Tongue (tissue), 1 donor: ENCODE measurements at regions not wholly inside any gene's neighbourhood (a gene's known extent, or its start where the extent isn't known, plus 50 kb on each side); places are given as distances from the start of the nearest gene placed in this dataset.
A peak's percentile ranks its signal among the peaks of the same experiment; 100 is the strongest.

ENCODE experiments used
- DNase-seq: peaks from one replicate; pipeline ENCODE4 v3.0.0-alpha.2; 2015

DNA sequence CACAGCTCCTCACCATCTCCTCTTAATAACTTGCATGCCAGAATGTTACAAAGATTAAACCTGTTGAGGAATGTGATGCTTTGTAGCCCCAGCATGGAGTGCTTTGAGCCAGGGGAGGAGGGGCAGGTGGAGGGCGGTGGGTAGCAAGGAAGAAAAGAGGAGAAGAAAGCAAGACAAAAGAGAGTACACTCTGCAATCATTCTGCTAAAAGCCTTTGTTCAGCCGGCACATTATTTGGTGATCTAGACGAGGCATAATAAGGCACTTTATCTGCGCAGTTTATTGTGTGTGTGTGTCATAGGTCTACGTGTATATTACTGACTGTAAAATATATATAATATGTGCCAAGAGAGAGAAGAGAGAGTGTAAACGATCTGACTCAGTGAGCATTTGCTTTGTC is 139.1 kb downstream of the SOX9 start:
- no peak for DNase-seq

DNA sequence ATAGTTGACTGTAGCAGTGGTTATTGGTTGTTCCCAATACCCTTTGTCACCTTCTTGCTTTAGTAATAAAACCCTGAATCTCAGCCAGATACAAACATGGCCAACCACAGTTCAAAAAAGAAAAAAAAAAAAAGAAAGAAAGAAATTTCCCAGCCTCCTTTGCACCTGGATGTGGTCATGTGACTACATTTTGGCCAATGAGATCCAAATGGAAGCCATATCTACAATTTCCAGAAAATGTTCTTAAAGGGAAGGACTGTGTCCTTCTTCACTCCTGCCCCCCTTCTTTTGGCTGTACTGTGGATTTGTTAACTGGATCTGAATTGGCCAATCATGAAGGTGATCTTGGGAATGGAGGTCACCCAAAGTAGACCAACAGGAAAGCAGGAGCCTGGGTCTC is 141.9 kb downstream of the SOX9 start:
- DNase-seq = no peak

DNA sequence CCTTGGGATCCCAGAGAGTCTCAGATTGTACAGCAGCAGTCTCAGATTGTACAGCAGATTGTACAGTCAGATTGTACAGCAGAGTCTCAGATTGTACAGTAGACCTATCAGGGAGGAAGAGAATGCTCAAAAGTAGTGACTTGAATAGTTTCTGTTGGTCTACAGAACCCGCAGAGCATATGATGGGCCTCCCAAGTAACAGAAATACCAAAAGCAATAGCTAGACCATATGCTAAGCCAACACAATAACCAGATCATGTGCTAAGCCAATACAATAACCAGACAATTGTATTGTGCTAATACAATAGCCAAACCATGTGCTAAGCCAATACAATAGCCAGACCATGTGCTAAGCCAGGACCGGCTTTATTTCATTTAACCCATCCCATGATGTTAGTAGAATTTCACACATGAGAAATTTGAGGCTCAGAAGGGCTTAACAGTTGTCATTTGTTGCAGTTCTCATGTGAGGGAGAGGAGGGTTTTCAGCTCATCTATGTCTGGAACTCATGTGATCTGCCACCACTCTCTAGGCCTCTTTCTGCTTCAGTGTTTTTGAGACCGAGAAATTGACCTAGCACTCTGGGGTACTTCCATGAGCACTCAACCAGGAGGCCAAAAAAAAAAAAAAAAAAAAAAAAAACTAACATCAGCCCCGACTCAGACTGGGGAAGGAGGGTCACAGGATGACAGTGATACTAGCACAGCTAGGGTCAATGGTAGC is 144.0 kb downstream of the SOX9 start:
- DNase-seq = no peak

DNA sequence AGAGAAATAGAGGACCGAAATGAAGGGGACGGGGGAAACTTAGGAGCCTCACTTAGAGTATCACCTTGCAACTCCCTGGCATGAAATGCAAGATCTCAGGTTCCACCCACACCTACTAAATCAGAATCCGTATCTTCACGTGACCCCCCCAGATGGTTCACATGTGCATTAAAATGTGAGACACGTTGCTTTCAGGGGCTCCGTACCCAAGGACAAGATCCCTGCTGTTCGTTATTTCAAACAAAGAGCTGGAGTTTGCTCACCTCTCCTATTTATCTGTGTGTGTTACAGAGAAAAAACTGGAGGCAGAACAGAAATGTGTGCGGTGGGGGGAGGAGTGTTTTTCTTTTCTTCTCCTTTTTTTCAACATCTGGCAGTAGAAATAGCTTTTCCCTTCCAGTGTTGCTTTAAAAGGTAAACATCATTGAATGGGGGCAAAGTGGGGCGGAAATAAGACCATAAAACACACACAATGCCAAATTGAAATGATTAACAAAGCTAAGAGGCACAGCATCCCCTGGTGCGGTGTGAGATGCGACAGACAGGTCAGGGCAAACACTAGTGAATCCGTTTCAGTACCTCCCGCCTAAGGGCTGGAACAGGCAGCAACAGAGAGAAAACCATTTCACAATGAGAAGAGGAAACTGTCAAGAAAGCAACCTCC is 145.4 kb downstream of the SOX9 start:
- peak; percentile 32 for DNase-seq

DNA sequence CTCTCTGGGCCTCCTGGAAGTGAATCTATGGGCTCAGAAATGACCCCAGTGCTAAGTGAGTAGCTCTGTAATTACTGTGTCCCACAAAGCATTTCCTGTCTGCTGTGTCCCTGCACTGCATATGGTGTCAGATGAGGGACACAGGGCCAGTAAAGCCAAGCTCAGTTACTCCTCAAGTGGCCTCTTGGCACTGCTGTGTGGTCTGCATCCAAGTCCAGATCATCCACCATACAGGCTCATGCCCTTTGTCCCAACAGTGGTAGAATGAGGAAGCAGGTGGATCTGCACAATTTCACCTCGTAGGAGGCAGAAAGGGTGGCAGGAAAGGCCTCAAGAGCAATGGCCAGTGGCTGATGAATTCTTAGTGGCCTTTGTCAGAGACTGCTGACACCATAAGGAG is 146.8 kb downstream of the SOX9 start:
- no peak for DNase-seq

DNA sequence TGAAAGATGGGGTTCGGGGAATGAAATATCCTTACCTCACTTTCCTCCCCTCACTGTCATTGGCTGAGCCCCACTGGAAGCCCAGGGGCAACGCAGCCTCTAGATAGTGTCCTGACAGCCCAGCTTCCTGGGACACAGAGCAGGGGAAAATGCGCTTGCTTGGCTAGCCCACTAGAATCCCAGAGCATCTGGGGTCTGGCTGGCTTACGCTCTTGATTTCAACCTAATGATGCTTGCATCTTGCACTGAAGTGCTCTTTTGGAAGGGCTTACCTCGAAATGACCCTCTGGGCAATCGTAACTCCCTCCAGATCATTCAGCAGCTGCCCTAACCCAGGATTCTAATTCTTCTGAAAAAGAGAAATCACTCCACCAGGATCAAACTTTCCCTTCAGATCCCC is 147.6 kb downstream of the SOX9 start:
- no peak for DNase-seq

DNA sequence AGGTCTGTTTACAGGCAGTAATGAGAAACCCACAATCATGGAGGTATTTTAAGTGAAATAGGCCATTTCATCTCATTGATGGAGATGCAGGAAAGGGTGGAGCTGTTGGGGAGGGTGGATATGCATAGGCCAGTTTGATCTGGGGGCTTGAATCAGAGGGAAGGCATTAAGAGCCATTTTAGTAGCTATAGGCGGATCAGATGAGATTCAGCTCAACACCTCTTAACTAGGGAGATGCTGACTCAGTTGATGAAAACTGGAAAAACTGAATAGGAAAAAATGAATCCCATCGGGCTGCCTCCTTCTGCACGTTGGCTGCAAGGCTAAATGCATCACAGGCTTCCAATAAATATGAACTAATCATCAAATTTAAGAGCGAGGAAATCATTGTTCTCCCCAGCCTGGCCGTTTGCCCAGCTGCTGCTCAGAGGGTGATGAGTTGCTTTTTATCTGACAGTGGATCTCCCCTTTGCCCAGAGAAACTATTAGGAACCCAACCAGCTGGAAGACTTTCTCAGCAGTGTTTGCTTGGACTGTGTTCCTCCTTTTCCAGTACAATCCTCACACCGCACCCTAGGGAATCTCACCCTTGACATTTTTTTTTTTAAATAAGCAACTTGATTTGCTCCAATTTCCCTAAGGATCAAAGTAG is 149.6 kb downstream of the SOX9 start:
- peak; percentile 74 for DNase-seq

DNA sequence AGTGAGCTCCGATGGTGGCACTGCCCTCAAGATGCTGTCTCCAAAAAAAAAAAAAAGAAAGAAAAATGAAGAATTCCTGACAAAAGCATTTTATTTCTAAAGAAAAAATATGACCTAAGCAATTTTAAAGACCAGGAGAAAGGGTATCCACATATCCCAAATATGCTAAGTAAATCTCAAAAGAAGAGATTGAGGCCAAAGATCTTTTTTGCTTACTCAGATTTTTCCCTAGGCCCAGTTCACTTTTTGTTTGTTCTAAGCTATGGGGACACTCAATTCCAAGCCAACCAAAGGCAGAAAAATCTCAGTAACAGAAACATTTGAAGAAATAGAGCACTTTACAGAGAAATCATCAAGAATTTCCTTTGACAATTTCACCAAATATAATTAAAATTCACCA is 150.8 kb downstream of the SOX9 start:
- DNase-seq = no peak

DNA sequence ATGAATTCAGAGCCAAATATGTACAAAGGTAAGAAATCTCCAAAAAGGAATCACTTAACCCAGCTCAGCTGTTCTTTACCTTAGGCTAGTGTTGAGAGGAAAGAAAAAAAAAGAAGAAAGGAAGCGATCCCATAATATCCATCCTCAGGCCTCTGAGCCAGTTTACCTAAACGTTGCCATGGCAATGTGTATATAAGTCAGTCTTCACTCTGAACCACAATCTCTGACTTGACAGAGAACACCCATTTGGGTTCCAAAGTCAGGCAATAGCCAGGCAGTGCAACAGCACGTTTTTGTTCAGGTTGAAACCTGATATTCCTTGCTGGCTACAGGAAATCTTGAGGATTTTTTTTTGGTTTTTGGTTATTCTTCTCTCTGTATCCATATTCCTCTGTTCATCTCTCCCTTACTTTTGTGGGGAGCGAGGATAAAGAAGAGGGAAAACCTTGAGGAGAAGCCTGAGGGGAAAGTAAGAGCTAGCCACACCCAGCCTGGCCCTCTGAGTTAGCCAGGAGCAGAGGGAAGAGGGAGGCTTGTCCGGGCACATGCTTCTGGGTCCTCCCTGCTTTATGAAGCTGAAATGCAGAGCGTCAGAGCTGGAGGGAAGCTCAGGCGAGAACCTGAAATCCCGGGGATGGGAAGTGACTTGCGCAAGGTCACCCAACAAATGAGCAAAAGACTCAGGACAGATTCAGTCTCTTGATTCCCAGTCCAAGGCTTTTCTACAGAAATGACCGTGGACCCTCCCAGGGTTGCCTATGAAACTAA is 152.7 kb downstream of the SOX9 start:
- DNase-seq = peak; percentile 72

DNA sequence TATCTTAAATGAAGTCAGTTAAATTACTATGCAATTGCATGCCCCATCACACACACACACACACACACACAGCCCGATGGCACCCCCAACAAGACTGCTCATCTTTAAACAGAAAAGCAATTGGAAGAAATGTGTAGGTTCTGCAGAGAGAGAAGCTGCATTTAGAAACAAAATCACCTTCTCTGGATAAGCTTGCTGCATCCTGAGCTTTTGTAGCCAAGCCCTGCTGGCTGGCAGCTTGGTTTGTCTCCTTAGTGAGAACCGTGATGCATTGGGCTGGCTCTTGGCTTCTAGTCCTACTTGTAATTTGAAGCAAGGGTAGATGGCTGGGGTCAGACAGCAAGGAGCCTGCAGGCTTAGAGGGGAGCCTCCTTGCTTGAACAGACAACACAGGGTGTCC is 153.8 kb downstream of the SOX9 start:
- no peak for DNase-seq

DNA sequence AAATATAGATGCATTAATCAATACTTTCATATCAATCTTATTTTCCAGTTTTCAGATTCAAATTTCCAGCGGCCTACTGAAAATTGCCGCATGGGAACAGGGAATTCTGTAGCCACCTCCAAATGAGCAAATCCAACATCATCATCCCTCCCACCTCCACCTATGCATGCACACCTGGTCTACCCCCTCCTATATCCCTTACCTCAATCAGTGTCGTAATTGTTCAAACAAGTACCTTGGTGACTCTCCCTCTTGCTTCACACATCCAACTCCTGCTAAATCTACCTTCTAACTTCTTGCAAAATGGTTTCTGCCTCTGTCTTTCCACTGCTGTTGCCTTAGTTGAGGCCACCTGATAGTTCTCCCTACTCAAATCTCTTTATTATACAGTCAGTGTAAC is 160.1 kb downstream of the SOX9 start:
- no peak for DNase-seq

DNA sequence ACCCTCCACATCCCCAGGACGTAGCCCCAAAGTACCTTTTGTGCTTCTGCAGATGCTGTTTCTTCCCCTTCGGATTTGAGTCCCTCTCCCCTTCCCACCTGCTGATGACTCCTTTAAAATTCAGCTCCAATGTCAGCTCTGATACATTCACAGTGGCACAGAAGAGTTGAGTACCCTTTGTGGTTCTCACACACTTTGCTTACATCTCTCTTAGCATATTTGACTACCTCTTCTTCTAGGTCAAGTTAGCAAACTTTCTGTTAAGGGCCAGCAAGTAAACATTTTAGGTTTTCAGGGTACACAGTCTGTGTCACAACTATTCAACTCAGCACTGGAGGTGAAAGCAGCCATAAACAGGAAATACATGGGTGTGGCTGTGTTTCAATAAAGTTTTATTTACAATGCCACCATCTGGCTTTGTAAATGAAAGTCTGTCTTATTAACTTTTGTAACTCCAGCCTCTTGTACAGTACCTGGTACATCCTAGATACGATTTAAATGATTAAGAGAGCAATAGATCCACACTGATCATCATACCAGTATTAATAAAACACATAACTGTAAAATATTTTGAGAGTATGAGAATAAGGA is 161.7 kb downstream of the SOX9 start:
- DNase-seq = no peak

DNA sequence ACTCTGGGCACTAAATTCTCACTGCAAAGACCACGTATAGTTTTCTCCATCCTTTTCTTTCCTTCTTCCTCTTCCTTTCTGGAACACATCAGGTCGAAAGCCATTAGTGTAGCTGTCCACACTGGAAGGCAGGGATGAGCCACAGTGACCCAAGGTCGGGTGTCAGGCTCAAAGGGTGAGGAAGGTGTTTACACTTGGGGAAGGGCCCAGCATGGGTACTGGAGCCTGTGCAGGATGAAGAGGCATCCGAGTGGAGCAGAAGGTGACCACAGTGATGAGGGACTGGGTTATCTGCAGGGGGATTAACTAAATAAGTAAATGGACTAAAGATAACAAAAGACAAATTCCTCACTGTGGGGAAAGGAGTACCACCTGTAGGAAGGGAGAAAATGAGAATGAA is 164.0 kb downstream of the SOX9 start:
- no peak for DNase-seq

DNA sequence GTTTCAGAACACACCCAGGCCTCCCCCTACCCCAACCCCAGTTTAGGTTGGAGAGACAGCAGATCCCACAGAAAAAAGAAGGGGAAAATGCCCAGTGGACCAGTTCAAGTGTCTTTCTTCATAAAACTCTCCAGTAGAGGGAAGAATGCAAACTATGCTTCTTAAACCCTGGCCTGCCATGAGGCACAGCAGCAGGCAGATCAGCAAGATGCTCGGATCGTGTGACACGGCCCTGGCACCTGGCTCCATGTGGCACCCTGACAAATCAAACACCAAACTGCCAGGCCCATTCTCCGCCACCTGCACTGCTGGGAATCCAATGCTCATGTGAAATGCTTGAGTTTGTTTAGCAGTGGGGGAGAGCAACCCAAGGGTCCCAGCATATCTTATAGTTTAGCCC is 166.8 kb downstream of the SOX9 start:
- DNase-seq = peak; percentile 26

DNA sequence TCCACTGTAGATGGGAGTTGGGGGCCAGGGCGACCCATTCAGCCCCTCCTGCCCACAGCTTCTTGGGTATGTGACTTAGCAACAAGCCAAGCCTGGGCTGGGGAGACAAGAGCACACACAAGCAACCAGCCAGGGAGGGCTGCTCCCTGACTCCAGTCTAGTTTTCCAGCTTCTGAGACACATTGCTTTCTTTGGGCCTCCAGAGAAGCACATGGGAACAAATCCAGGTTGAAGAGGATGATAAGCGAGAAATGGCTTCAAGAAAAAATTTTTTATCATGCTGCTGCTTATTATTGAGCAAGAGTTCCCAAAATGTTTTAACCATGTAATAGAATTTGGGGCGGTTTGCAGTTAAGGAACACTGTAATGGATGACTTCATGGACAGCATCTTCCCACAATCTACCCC is 173.7 kb downstream of the SOX9 start:
- DNase-seq = no peak

DNA sequence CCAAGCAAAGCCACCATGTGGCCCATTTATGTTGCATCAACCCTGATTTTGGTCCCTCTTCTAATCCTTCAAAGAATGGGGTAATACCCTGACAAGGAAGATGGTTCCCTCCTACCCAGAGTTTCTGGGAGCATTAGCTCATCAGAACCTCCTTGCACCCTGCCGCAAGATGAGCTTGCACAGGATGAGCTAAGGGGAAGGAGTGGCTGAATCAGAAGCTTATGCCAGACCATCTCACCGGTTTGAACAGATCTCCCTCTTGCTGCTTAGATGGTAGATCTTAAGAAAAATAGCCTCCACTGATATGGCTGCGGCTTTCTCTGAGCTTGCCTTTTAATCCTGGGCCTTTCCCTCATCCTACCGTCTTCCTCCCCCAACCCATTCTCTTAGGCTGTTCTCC is 175.1 kb downstream of the SOX9 start:
- DNase-seq = no peak

DNA sequence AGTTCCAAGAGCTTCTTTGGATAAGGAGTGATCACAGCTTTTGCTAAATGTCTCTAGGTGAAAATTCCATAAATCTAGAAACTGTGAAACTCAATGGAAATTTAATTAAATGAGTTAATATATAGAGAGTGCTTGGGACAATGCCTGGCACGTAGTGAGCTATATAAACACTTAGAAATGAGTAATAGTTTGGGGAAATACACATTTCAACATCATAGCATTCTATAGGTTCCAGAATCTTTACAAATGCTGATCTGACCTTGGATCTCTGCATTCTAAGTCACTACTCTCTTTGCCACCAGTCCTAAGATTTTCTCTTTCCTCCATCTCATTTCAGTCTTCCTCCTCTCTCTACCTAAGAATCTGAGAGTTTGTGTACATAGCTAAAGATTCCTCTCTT is 175.6 kb downstream of the SOX9 start:
- DNase-seq = no peak

DNA sequence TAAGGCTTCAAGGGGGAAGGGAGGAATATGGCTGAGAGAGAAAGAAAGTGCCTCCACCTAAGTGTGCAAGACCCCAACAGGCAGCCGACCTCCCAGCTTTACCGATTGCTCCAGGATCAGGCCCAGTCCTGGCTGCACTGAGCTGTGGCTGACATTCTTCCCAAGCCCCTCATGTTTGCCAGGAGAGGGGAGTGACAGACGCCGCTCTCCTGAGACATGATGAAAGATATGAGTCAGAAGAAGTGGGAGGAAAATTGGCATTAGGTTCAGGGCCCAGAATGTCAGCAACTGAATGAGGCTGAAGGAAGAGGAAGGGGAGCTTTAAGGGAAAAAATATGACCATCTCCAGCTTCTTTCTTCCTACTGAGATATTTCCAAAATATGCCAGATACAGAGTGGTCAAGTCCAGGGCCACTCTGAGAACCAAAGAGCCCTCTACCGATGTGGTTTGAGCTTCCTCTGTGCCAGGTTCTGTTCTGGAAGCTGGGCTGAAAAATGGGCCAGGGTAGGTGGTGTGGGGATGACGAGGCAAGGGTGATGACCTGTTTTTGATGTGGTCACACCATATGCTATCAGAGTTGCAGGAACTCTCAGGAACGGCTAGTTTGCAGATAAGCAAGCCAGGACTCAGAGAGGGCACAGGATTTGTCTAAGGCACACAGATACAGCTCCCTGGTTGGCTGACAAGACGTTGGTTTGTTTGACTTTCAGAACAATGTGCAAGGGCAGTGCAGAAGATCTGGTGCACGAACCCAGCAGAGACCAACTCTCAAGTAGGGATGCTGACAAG is 176.7 kb downstream of the SOX9 start:
- peak; percentile 18 for DNase-seq

DNA sequence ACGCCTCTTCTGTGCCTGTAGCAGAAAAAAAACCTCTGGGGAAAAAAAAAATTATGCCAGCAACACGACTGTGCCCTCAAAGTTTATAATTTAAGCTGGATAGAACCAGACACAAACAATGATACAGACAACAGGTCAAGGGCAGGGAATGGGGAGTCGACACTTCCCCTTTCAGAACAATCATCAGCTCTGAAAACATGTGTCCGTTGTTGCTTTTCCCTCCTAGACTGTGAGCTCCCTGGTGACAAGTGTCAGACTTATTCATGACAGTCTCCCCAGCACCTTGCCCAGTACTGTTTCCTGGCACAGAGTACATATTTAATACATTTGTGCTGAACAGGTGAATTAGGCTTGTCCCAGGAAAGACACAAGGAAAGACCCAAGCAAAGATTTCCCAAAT is 178.3 kb downstream of the SOX9 start:
- no peak for DNase-seq

DNA sequence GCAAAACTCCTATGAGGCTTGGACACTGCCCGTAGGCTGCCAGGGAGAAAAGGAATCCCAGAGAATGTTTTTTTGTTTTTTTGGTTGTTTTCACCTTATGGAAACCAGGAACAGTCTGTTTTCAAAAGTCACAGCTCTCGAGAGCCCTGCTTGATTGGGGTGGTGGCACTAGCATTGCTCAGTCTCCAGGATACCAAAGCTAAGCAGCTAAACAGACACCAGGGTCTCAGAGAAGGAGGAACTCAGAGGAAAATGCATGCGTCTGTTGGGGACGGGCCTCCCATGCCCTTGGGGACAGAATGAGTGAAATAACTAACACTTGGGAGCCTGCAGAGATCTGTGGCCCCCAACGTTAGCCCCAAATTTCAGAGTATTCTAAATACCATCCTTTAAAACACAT is 178.8 kb downstream of the SOX9 start:
- no peak for DNase-seq

DNA sequence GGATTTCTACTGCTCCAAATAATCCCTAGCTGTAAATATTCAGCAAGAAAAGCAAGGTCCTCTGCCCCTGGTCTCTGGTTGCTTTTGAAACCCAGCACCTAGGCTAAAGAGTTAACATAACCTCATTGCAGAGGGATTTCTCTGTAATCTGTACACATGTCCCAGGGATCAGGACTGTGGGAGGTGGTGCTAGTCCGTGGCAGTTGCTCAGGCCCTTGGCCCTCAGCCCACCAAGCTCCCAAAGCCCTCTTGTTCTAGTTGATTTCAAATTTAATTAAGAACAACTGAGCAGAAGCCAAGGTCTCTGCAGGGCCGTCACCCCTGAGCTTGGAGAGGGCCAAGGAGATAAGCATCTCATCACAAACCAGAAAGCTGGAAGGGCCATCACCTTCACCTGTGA is 181.1 kb downstream of the SOX9 start:
- DNase-seq = peak; percentile 60

DNA sequence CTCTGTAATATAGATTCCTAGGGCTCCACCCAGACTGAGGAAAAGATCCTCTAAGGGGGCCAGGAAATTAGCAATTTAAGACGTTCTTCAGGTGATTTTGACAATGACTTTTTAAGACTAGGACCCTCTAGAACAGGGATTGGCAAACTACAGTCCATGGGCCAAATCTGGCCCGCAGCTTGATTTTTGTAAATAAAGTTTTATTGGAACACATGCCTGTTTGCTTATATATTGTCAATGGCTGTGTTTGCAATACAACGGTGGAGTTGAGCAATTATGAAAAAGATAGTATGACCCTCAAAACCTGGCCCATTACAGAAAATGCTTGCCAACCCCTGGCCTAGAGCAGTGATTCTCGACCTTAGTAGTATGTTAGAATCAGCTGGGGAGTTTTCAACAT is 181.9 kb downstream of the SOX9 start:
- DNase-seq = no peak
